KMS-11 (cell line): ENCODE measurements at regions not wholly inside any gene's neighbourhood (a gene's known extent, or its start where the extent isn't known, plus 50 kb on each side); places are given as distances from the start of the nearest gene placed in this dataset.

Experiments
- H2AFZ ChIP-seq: fragments of 200-600 bp; sonication (generic); 2 replicates; pipeline ENCODE4 v1.6.1; 2016; ENCODE audit warnings: antibody characterized with exemption, mixed run types, low read depth
- H3K27ac ChIP-seq: fragments of 200-600 bp; sonication (generic); 2 replicates; pipeline ENCODE4 v1.6.1; 2016; ENCODE audit warnings: mild to moderate bottlenecking, mixed run types
- H3K27me3 ChIP-seq: fragments of 200-600 bp; sonication (generic); 2 replicates; pipeline ENCODE4 v1.6.1; 2017; ENCODE audit warnings: mild to moderate bottlenecking, low read depth, mixed run types, moderate library complexity; ENCODE audit not compliant: insufficient read depth
- H3K36me3 ChIP-seq: fragments of 200-600 bp; sonication (generic); 2 replicates; pipeline ENCODE4 v1.6.1; 2017; ENCODE audit warnings: mild to moderate bottlenecking, mixed run types; ENCODE audit not compliant: insufficient read depth
- H3K4me1 ChIP-seq: fragments of 200-600 bp; sonication (generic); 2 replicates; pipeline ENCODE4 v1.6.1; 2016; ENCODE audit warnings: mild to moderate bottlenecking, low read depth, mixed run types; ENCODE audit not compliant: poor library complexity, severe bottlenecking
- H3K4me2 ChIP-seq: fragments of 200-600 bp; sonication (generic); 2 replicates; pipeline ENCODE4 v1.7.0; 2016; ENCODE audit warnings: mild to moderate bottlenecking, mixed run types
- H3K4me3 ChIP-seq: fragments of 200-600 bp; sonication (generic); IDR thresholded peaks from 2 replicates; pipeline ENCODE4 v1.6.1; 2017; ENCODE audit warnings: low read depth, low read length, mixed read lengths; ENCODE audit not compliant: insufficient read depth
- H3K79me2 ChIP-seq: fragments of 200-600 bp; sonication (generic); 2 replicates; pipeline ENCODE4 v1.6.1; 2016; ENCODE audit warnings: low read depth, mixed run types; ENCODE audit not compliant: insufficient read depth
- H3K9ac ChIP-seq: fragments of 200-600 bp; sonication (generic); 2 replicates; pipeline ENCODE4 v1.6.1; 2016; ENCODE audit warnings: mild to moderate bottlenecking, mixed run types
- H4K20me1 ChIP-seq: fragments of 200-600 bp; sonication (generic); 2 replicates; pipeline ENCODE4 v1.6.1; 2016; ENCODE audit warnings: mild to moderate bottlenecking, mixed run types; ENCODE audit not compliant: insufficient read depth
- TF ChIP-seq, protein P1 (sequence below): fragments of 200-600 bp; sonication (generic); conservative IDR thresholded peaks from 2 replicates; pipeline ENCODE4 v1.6.1; 2017; ENCODE audit warnings: low read depth, mild to moderate bottlenecking, antibody characterized with exemption, low read length, moderate library complexity, mixed read lengths

GRCh38 chr2:51201295-51201694, 169.4 kb upstream of the NRXN1 start:
- H3K4me3 ChIP-seq = no peak overlapping the region
- no peaks in the 10 kb centered on the region for H4K20me1 ChIP-seq
- H3K27me3 ChIP-seq = no peaks in the 10 kb centered on the region
- H3K36me3 ChIP-seq = no peaks in the 10 kb centered on the region
- no peak overlapping the region for H3K9ac ChIP-seq
- H3K4me1 ChIP-seq = no peaks in the 10 kb centered on the region
- TF ChIP-seq, protein P1, sequence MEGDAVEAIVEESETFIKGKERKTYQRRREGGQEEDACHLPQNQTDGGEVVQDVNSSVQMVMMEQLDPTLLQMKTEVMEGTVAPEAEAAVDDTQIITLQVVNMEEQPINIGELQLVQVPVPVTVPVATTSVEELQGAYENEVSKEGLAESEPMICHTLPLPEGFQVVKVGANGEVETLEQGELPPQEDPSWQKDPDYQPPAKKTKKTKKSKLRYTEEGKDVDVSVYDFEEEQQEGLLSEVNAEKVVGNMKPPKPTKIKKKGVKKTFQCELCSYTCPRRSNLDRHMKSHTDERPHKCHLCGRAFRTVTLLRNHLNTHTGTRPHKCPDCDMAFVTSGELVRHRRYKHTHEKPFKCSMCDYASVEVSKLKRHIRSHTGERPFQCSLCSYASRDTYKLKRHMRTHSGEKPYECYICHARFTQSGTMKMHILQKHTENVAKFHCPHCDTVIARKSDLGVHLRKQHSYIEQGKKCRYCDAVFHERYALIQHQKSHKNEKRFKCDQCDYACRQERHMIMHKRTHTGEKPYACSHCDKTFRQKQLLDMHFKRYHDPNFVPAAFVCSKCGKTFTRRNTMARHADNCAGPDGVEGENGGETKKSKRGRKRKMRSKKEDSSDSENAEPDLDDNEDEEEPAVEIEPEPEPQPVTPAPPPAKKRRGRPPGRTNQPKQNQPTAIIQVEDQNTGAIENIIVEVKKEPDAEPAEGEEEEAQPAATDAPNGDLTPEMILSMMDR = no peak
- no peaks in the 10 kb centered on the region for H3K79me2 ChIP-seq
- H3K4me2 ChIP-seq = no peak overlapping the region
- H2AFZ ChIP-seq = no peak overlapping the region
- no peak overlapping the region for H3K27ac ChIP-seq

DNA sequence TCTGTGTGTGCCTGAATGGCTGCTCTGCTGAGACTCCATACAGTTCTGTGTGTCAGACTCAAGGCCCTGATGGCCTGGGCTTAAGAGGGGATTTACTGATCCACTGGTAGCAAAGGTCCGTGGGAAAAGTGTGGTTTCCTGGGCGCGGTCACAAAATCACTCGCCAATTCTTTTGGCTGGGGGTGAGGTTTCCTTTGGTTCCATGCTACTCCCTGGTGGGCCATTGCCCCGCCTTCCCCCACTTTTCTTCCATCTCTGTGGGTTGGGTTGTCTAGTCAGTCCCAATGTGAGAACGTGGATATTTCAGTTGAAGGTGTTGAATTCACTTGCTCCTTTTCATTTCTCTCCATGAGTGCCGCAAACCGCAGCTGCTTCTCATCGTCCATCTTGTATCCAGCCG, 162.7 kb upstream of the NRXN1 start:
- TF ChIP-seq, protein P1 = no peak
- Histone ChIP-seq H3K27ac (no peak overlapping the region), H3K27me3 (no peaks in the 10 kb centered on the region), H3K36me3 (no peaks in the 10 kb centered on the region), H3K4me2 (no peak overlapping the region), H3K9ac (no peak overlapping the region), H3K79me2 (no peaks in the 10 kb centered on the region), H3K4me3 (no peak overlapping the region), H4K20me1 (no peaks in the 10 kb centered on the region), H2AFZ (no peak overlapping the region), H3K4me1 (no peaks in the 10 kb centered on the region)

DNA sequence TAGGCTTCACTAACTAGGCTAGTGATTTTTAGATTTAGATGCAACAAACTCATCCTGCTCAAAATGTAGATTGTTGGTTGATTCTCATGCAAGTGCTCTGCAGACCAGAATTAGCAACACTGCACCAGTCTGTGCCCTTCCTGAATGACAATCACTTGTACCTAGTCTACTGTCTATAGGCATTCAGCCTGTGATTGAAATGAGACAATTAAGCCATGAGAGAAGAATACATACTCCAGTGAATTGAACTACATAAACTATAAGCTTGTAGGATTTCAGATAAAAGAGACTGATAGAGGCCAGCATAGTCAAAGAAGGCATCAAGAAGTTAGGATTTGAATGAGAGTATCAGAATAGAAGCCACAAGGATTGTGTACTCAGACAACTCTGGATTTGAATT, 138.3 kb upstream of the NRXN1 start:
- Histone ChIP-seq H3K36me3 (no peaks in the 10 kb centered on the region; the same call in 1 of the 2 replicates), H3K27me3 (no peaks in the 10 kb centered on the region)
- TF ChIP-seq, protein P1 = no peak

DNA sequence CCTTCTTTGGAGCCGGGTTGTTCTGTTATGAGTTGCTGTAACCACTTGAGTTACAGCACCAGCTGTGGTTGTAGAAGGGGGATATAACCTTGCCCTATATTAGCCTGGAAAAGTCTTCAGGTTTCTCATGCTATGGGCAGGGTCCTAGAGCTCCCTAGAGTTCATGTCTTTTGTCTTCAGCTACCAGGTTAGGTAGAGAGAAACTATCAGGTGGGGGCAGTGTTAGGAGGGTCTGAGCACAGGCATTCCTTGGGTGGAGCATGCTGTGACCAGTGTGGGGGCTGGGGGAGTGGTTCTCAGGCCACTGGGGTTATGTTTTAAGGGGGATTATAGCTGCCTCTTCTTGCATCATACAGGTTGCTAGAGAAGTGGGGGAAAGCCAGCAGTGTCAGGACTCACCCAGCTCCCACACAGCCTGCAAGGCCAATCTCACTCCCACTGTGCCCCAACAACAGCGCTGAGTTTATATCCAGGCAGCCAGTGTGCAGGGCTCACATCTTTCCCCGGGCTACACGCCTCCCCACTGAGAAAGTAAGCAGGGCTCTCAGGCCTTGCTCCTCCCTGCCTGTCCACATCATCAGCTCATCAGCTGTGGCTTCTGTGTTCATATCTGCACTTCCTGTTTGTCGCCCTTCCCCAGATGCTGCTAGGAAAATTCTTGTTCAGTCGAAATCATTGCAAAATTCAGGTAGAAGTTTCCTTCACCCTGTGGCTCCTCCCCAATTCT, 133.8 kb upstream of the NRXN1 start:
- Histone ChIP-seq H3K79me2 (no peaks in the 10 kb centered on the region), H3K4me1 (no peaks in the 10 kb centered on the region), H3K4me2 (no peak overlapping the region), H3K27me3 (no peaks in the 10 kb centered on the region), H2AFZ (no peak overlapping the region), H3K9ac (no peak overlapping the region), H4K20me1 (no peaks in the 10 kb centered on the region), H3K36me3 (no peaks in the 10 kb centered on the region), H3K27ac (no peak overlapping the region), H3K4me3 (no peak overlapping the region)
- TF ChIP-seq, protein P1 = no peak

More for the DNA sequence above, 138.3 kb upstream of the NRXN1 start:
- no peak overlapping the region for H3K4me3 ChIP-seq
- no peak overlapping the region for H2AFZ ChIP-seq
- H3K79me2 ChIP-seq = no peaks in the 10 kb centered on the region
- no peaks in the 10 kb centered on the region for H4K20me1 ChIP-seq
- no peak overlapping the region for H3K9ac ChIP-seq
- H3K27ac ChIP-seq = no peak overlapping the region
- H3K4me1 ChIP-seq = no peaks in the 10 kb centered on the region
- H3K4me2 ChIP-seq = no peak overlapping the region
